NOMO-1 (cell line): ENCODE measurements at regions not wholly inside any gene's neighbourhood (a gene's known extent, or its start where the extent isn't known, plus 50 kb on each side); places are given as distances from the start of the nearest gene placed in this dataset.
A peak's percentile ranks its signal among the peaks of the same experiment; 100 is the strongest.
"Not testable (repeated sequence)": the region's sequence is repeated elsewhere in the genome, so short reads cannot be mapped to it uniquely, and the experiment has no call there.

ENCODE experiments used
- DNase-seq, 2 experiments: peaks; one replicate each; lab custom pipeline; 2025; ENCODE audit not compliant: unreplicated experiment in 2 of 2; lab: John Stamatoyannopoulos, UW

DNA sequence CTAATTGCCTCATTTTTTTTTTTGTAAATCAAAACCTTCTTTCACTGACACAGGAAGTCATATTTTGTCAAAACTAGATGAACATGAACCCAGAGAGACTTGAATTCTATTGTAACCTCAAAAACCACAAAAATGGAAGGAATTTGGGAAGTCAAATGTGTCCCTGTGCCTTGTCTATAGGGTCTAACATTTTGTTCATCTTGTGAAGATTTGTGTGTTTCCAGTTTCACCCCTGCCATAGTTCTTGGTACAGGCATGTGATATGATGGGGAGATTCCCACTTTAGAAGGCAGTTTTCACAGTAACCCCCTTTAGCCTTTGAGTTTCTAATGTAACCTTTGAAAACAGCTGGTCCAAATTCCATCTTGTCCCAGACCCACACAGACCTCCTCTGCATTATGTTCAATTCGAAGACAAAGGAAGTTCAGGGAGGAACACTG, 318.5 kb upstream of the ADAMTS9 start:
- DNase-seq: no peak

DNA sequence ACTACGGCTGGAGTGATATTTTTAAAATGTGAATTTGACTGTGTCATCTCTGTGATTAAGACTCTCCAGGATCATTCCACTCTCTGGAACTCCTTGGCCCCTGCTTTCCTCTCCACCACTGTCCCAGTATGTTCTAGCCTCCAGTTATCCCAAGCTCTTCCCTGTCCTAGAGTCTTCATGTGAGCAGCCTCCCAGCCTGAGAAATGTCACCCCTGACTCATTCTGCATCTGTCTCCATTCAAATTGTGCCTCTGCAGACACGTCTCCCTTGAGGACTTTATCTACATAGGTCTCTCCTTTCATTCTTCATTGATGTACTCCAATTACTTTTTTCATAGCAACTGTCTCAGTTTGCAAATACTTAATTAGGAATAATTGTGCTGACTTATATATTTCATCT, 317.7 kb upstream of the ADAMTS9 start:
- no peak for DNase-seq

DNA sequence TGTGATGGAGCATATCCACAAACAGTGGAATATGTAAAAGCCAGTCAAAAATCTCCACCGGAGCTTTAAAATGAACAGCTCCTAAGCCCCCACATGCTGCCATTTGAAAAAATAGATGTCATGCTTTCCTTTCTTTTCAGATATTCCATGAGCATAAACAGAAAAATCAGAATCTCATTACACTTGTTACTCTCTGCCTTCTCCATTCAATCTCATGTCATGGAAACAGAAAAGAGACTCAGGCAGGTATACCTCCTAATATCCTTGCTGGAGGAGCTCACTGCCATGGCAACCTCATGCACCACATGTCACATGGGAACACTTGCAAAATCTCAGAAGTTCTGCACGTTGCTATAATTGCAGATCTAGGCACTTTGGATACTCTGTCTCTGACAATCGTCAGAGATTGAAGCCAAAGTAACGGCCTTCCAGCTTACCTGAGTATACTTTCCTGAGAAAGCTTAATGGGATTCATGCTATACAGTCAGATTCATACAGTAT, 317.0 kb upstream of the ADAMTS9 start:
- DNase-seq: no peak

DNA sequence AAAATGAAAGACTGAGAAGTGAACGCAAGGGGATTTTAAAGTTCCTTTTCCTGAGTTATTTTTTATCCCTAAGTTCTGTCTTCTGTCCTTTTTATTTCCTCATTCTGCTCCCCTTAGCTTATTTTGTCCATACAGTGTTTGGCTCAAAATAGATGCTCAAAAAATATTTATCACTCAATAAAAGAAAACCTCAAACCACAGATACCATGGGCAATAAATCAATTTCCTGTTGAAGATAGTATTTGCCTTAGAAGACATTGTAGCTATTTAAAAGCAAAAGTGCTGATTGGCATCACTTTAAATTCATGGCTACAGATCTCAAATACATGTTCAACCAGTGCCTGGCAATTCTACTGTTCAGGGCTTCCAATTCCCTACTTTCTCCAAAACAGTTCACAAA, 316.5 kb upstream of the ADAMTS9 start:
- DNase-seq: no peak

DNA sequence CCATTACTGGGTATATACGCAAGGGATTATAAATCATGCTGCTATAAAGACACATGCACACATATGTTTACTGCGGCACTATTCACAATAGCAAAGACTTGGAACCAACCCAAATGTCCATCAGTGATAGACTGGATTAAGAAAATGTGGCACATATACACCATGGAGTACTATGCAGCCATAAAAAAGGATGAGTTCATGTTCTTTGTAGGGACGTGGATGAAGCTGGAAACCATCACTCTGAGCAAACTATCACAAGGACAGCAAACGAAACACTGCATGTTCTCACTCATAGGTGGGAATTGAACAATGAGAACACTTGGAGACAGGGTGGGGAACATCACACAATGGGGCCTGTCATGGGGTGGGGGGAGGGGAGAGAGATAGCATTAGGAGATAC, 313.3 kb upstream of the ADAMTS9 start:
- not testable (repeated sequence) for DNase-seq

DNA sequence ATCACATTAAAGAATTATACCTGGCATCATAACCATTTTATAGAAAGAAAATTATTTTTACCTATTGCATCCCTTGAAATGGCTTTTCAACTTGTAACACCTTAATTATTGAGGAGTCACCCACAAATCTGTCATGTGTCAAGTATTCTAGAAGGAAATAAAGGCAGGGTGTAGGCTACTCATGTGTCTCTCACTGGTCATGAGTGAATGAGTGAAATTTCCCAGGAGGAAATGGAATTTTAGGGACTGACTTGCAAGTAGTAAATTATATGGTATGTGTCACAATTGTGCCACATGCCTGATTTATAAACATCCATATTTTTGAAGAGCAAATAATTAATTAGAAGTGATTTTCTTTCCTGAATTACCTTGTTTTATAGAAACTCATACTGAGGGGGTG, 310.5 kb upstream of the ADAMTS9 start:
- DNase-seq: no peak

DNA sequence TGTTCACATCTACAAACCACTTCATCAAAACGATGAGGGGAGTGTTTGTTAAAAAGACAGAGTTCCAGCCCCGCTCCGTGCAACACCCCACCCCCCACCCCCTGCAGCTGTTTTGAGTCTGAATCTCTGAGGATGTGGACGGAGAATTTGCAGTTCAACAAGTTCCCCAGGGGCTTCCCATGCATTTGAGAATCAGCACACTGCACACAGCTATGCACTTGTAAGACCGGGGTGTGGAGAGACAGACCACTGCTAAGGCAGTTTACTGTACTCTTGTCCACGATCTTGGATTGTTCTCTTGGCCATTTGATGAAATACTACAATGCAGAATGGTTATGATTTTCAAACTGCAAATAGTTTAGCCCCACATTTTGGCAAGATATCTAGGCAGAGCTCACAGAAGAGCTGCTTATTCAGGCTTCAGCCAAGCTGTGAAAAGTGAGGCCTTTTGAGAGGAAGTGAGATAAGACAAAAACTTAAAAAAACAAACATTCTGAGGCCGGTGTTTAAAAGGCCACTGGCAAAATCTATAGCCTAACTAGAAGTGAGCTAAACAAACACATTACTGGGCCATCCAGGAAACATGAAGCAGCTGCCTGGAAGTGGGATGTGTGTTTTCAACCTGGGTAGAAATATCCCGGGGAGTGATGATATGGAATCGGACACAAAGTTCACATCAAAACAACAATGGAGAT, 308.2 kb upstream of the ADAMTS9 start:
- DNase-seq: no peak

DNA sequence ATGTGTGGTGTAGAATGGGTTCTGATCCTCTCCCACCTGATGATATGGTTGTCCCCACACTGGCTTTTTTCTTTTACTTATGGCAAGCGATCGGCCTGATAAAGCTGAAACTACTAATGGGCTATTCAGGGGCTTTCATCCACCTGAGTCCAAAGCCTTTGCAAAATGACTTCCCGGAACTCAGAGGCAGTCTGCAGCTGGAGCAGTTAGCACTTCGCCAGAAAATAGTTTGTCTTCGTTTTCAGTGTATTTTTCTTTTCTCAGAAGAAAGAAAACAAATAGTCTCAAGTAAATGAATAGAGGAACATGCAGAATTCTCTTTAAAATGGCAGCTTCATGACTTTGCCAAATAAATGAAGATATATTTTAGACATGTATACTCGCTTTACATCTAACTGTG, 306.0 kb upstream of the ADAMTS9 start:
- no peak for DNase-seq

DNA sequence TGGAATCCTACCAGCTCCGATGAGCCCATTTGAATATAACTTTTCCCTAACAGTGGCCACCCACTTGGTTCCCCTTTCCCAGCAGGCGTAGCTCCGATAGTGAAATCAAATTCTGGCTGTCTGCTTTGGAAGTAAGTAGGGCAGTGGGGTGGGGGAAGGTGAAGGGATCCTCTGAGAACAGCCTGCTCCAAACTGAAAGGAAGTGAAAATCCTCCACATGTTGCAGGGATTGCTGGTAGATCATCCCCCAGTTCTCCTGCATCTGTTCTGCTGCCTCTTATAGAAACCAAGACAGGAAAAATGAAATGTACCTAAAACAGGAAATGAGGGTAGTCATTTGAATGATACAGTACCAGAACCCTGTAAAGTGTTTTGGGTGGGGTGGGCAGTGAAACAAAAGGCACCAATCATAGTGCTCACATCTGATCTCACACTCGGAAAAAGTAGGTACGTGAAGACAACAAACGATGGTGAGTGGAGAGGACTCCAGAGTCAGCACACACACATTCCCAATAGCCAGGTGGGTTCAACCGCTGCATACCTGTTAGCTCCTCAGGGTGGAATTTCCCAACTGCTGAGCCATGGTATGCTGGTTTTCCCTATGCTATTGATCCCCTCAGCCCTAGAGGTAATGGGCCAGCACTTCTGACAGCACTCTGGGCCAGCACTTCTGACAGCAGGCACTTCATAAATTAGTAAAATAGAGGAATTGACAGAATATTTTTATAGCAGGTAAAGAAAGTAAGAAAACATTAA, 304.9 kb upstream of the ADAMTS9 start:
- DNase-seq: no peak

DNA sequence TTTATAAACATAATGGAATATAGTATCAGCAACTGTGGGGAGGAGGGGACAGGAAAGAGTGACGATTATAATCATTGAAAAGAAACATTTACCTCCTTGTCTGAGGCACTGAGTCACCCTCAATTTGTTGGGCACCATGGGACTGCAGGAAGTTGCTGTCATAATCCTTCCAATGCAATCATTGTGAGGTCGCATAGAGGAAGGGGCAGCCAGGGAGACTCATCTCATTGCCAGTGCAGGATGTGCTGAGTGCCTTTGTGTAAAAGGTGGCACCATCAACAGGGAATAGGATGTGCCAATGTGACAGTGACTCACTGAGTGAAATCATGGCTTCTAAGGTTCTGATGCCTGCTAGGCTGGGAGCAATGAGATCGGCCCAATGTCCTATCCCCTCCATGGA, 300.4 kb upstream of the ADAMTS9 start:
- DNase-seq: no peak

DNA sequence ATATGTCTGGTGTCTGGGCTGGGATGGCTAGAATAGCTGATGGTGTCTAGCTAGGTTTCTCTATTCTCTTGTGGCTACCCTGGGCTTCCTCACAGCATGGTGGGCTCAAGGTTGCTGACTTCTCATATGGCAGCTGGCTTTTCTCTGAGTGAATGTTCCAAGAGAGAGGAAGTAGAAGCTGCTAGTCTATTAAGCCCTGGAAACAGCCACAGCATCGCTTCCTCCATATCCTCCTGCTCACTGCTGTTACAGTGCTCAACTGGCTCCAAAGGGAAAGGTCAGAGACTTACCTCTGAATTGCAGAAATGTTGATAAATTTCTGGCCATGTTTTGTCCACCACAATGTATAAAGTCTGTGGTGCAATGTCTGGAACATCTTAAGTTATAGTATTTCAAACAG, 299.9 kb upstream of the ADAMTS9 start:
- DNase-seq: no peak

DNA sequence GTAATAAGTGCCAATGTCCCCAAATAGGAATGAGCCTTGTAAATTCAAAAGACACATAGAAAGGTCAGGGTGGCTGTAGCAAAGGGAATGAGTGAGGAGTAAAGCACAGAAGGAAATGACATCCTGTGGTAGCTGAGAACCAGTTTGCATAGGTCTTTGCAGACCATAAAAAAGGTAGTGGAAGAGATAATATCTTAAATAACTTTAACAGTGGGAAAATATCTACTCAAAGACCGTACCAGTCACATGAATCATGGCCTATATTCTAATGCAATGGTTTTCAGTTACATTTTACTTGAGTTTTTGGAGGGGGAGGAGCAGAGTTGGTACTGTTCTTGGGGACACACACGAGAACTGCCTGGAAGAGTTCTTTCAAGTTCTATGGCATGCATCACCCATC, 297.3 kb upstream of the ADAMTS9 start:
- no peak for DNase-seq

DNA sequence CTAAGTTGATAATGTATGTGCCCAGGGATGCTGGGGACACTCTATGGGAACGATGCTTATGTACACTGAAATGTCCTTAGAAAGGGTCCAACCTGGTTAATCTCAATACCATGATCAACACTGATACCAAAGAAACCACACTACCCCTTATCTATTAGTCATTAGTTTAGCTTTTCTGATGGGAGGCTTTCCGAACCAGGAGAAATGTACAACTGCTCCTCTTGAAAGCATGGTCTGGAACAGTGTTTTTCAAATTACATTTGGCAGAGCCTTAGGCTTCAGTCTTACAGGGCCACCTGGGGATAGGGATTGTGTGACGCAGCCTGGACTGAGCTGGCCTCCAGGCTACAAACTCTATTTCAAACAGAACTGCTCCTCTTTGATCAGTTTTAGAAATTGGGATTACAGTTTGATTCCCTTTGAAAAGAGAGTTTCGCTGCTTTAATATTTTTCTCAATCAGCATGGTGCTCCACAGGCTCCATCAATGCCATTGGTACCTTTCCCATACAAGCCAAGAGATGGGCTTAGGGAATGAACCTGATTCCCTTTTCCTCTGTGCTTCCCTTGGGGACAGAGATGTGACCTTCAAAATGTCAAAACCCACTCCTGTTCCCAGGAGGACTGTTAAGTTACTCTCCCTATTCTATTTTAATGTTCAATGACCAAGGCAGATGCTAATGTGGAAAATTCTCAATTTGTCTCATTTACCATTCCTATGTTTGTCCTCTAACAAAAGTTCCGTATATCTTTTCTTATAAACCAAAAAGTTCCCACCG, 296.0 kb upstream of the ADAMTS9 start:
- DNase-seq: no peak

DNA sequence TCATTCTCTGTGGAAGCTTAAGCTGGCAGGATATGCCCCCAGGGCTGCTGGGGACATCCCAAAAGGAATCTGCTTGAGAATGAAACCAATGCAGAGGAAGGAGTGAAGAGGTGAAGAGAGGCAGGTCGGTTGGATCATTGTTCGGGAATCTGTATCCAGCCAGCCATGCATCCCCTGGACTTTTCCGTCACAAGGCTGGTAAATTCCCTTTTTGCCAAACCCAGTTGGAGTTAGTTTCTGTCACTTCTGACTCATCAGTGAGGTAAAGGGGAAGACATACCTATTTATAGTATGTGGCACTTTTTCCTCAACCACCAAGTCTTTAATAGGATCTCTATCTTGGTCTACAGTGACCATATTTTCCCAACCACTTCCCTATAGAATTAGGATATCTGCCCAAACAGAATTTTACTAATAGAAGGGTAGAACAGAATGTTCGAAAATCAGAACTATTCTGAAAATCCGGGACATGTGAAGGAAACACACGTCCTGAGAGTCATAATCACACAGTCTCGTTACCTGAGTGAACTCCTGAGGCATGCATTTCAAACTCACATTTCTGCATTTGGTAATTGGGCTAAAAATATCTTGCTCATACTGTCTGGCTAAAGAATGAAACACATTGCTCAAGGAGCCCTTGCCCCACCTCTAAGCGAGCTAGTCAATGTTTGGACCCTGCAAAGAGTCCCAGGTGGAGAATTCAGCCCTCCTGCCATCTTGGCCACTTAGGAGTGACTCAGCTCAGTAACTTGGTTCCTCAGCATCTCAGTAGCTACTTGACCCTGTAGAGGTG, 289.7 kb upstream of the ADAMTS9 start:
- DNase-seq: no peak

DNA sequence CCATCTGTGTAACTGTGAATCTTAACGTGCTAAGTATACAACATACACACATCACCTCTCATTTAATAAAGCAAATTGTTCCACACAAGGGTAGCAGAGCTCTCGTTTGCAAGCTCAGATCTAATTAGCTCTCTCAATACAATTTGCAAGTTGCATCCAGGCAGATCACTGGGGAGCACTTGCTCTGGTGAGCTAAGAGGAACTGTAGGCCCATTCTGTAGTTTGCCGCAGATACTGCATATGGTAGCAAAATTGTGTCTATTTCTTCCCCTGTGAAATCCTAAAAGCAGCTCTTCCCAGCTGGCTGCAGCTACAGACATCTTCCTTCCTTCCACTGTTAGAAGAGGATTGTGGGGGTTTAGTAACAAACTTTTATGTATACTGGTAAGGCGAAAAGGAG, 288.7 kb upstream of the ADAMTS9 start:
- DNase-seq: no peak

DNA sequence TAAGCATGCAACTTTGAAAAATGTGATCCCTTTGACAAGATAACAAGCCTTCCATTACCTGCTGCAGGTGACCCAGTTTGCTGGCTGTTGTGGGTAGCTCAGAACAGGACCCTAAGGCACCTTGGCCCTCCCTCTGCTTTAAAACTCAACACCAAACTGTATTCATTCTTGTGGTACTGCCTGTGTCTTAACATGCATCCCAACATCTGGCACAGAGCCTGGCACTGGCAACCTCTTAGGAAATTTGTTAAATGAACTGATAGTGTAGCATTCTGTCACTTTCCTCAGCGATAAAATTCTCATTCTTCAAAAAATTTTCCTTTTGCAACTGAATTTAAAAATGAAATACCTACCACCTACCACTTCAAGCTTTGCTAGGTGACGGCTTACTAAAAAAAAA, 287.3 kb upstream of the ADAMTS9 start:
- no peak for DNase-seq

DNA sequence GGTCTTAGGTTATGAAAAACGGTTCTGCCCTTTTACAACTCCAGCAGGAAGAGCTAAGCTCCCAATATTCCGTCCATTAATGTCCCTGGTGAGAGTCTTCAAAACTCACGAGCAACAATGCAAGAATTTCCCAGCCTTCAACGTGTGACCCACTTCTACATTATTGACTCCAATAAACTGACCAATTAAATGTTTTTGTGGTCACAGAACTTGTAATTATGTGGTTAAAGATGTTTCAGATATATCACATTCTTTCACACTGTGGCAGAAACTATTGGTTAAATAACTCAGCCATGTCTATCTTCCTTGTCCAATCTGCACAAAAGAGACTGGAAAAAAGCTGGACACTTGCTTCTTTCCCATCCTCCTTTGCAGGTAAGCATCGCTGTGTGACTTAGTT, 286.6 kb upstream of the ADAMTS9 start:
- no peak for DNase-seq

DNA sequence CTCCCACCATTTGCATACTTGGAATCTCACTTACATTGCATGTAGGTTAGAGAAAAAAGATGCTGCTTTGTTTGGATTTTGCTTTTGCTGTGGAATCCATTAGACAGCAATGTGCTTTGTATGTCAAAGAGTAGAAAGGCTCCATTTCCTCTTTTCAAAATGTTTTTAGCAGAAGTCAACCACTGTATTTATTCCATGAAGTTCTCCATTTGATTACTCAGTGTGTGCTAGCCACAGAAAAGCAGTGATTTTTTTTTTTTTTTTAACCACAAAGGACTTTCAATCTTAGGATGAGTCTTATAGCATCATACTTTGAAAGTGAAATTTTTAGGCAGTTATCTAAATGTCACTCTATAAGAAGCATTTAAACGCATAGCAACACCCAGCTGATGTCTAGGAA, 285.0 kb upstream of the ADAMTS9 start:
- peak in 1 of 2 experiments; percentile 15 for DNase-seq

DNA sequence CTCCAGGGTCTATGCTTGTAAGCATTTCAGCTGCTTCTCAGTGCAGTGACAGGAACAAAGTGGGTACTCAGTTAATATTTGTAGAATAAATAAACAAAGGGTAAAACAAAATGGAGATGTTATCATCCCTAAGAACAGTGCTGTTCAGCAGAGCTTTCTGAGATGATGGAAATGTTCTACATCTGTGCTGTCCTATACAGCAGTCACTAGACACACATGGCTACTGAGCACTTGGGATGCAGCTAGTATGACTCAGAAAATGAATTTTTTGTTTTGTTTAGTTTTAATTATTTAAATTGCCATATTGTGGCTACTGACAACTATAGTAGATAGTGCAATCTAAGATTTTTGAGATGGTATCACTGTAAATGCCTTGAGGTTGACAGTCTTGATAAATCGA, 283.8 kb upstream of the ADAMTS9 start:
- DNase-seq: no peak

DNA sequence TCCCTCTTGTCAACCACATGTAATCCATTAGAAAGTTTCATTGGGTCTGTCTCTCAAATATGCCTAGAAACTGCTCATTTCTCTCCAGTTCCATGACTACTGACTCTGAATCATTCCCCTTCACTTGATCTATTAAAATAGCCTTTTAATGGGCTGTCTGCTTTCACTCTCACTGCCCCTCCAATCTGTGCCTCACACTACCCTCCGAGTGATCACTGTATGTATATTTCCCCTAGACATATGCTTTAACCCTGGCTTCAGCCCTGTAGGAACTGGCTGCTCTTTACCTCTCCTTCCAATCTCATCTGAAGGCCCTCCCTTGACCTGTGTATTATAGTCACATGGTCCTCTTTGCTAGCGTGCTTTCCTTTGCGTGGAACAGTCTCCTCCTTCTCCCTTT, 282.8 kb upstream of the ADAMTS9 start:
- no peak for DNase-seq

DNA sequence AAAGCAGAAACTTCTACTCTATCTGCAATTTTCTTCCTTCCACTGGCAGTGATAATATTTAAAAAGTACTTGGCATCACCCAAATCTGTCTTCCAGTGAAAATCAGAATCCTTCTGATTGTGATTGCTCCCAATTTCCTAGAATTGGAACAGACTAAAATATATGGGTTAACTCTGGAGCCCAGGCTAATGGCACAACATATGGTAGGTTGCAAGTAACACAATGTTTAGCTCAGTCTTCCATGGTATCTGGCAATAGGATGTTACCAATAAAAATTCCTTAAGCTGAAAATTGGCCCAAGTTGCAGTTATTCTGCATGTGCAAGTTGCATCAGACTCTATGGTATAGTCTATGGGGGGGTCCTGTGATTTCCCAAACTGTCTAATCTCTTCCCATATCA, 273.5 kb upstream of the ADAMTS9 start:
- DNase-seq: no peak
